Frontal cortex (tissue), 4 donors: ENCODE measurements at regions not wholly inside any gene's neighbourhood (a gene's known extent, or its start where the extent isn't known, plus 50 kb on each side); places are given as distances from the start of the nearest gene placed in this dataset. TPM values are rescaled to one million over a fixed set of nuclear protein-coding genes. Genes with fewer than 3 reads are reported as not detected.

Source experiments
- DNase-seq, 2 donors: peaks; one replicate each; pipeline ENCODE4 v3.0.0; 2012; ENCODE audit warnings: low spot score in 2 of 2
- FAIRE-seq: peaks from 2 replicates; lab custom pipeline; 2012; peaks lifted over from hg19 to GRCh38; lab: Jason Lieb, UNC
- small RNA-seq: library from RNA; depleted of rRNA; stranded (forward); fragments of <200 nt; gene quantifications from one replicate; pipeline ENCODE3, GENCODE V24; 2014
- donor health status: control.
- donor health status: control.
- donor health status: control.

- no peak for FAIRE-seq
- DNase-seq = no peak
Observed at GRCh38 chr13:59584101-59584500, 579.6 kb downstream of the DIAPH3 start.

GRCh38 chr13:59584761-59585670, 578.7 kb downstream of the DIAPH3 start:
- DNase-seq (no peak), FAIRE-seq (no peak)

- FAIRE-seq = no peak
- no peak for DNase-seq
Observed at GRCh38 chr13:59587030-59587429, 576.7 kb downstream of the DIAPH3 start.

GRCh38 chr13:59587971-59588716, 575.6 kb downstream of the DIAPH3 start:
- FAIRE-seq (no peak), DNase-seq (no peak)

- FAIRE-seq = no peak
Observed at GRCh38 chr13:59588717-59589067, 575.0 kb downstream of the DIAPH3 start.

GRCh38 chr13:59601993-59602392, 561.7 kb downstream of the DIAPH3 start:
- FAIRE-seq = no peak
- DNase-seq = no peak

More at GRCh38 chr13:59588717-59589067, 575.0 kb downstream of the DIAPH3 start:
- no peak for DNase-seq

GRCh38 chr13:59603646-59604045, 560.1 kb downstream of the DIAPH3 start:
- no peak for DNase-seq
- FAIRE-seq = no peak

- no peak for FAIRE-seq
- DNase-seq = no peak
Observed at GRCh38 chr13:59607172-59607571, 556.6 kb downstream of the DIAPH3 start.

GRCh38 chr13:59607780-59608233, 555.9 kb downstream of the DIAPH3 start:
- DNase-seq (no peak), FAIRE-seq (no peak)

- FAIRE-seq = no peak
- DNase-seq = no peak
Observed at GRCh38 chr13:59609421-59609820, 554.3 kb downstream of the DIAPH3 start.

Small RNA genes lying in the stretch of these regions (small RNA-seq; reads per million reads assigned to genes)
- gene AL161423.1 (not detected), gene HMGN2P39 (not detected), gene RNA5SP30 (not detected), gene RNU7-88P (not detected), gene RNY4P29 (not detected)
